HK-2 (cell line): ENCODE measurements at regions not wholly inside any gene's neighbourhood (a gene's known extent, or its start where the extent isn't known, plus 50 kb on each side); places are given as distances from the start of the nearest gene placed in this dataset.
"Not testable (repeated sequence)": the region's sequence is repeated elsewhere in the genome, so short reads cannot be mapped to it uniquely, and the experiment has no call there.

Source experiments
- DNase-seq: peaks from one replicate; pipeline ENCODE4 v3.0.0-alpha.2; 2018; ENCODE audit not compliant: unreplicated experiment

DNA sequence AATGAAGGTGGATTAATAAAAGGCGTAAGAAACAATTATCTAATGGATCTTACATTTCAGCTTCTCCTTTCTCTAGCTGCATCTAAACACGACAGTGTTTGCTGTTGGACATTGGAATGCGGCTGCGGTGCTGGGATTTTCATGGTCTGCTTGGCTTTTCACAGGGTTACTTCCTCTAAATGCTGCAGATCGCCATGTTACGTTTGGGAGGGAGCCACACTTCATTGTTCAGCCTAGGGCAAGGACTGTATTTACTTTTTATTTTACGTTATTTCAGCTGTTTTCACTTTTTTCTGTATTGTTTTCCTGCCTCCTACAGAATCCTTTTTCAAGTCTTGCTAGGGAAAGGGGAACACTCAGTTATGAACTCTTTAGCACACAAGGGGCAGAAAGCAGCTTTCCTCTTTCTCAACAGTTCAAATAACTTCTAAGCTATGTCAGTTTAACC, 97.9 kb upstream of the MTHFD1L start:
- DNase-seq, result no peak

DNA sequence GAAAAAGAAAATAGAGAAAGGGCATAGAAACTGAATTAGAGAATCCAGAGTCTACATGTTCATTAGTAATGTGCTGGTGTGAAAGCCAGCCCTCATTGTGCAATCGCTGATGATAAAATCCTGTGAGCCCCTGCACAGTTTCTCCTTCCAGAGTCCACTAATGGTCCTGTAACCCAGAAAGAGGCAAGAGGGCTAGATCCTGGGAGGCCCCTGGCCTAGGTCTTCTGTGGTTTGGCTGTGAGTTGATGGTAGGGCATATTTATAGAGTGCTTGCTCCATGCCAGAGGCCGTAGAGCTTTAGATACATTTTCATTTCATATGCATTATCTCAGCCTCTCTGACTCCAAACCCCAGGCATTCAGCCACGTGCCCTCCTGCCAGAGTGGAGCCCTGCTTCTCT, 94.9 kb upstream of the MTHFD1L start:
- no peak for DNase-seq

DNA sequence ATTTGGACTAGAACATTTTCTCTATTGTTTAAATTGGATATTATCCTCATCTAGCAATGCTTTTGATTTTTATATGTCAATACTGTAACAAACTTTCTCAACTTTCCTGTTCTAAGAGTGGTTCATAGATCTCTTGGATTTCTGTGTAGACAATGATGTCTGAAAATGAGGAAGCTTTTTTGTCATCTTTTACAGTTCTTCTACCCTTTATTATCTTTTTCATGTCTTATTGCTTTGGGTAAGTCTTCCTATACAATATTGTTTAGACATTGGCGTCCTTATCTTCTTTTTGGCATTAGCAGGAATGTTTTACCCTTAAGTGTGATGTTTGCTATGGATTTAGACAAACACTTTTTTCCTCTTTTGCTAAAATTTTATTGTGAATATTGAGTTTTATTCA, 91.5 kb upstream of the MTHFD1L start:
- no peak for DNase-seq

DNA sequence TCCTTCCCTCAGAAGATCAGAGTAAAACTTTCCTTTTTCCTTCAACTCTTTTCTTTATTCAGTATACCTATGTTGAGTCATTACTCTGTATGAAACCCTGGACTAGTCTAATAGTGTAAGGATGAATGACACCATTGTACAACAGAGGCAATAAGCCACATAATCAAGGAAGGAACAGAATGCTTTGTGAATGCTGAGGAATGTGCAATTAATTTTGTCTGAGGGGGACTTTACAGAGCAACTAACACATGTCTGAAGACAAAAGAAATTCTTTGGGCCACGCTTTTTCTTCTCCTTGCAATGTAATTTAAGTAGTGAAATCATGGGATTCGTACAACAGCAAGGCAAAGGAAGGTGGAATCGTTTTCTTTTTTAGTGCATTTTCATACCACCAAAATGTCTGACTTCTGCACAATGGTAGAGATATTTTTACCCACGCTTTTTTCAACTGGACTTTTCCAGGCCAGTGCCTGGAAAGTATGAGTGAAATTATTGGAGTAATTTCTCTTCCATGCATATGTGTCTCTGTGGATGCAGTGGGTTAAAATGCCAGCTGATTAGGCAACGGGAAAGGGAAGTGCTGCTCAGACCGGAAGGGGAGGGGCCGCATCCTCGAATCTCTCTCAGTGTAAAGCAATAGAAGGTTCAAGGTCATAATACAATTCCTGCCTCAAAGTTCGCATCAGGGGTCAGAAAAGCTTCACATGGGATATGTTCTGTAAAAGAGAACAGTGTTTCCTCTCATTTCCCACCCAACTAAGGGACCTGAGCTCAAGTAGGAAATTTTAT, 89.9 kb upstream of the MTHFD1L start:
- no peak for DNase-seq

DNA sequence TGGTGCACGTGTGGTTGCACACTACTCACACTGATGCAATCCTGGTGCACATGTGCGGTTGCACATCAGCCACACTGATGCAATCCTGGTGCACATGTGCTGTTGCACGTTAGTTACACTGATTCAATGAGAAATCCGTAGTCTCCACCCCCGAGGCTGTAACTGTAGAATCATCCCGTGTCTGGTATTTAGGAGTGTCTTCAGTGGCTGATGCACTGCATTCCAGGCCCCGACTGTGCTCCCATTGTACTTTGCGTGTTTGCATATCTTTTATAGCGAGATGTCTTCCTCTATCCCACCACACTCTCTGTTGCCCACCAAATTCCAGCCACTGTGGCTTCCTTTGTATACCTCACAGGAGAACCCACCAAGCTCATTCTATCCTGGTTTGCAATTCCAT, 87.8 kb upstream of the MTHFD1L start:
- DNase-seq, result no peak

DNA sequence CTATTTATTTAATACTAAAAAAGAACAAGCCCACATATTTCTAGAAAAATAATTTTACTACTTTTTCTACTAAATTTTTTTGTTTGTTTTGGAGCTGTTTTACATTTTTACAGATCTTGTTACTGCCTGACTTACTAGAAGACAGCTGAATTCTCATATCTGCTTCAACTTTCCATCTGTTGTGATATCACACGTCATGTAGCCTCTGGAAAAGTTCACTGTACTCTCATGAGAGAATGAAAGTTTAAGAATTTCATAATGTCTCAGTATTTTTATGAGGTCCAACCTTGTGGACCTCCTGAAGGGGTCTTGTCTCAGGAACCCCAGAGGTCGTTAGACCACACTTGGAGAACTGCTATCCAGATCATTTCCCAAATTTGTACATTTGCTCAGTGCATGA, 81.7 kb upstream of the MTHFD1L start:
- no peak for DNase-seq

DNA sequence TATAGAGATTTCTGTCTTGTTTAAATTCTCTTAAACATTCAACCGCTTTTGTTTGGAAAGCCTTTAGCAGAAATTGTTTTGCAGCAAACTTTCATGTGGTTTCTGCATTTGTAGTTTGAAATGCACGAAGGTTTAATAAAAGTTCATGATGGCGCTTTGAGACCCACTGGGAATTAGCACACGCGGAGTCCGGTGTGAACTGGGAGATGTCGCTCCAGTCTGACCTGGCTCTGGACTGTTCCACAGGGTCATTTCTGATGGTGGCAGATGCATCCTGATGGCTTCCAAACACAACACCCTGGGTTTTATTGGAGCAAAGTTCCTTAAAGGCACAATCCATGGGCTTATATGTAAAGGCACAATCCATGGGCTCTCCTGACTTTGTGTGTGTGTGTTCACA, 78.1 kb upstream of the MTHFD1L start:
- no peak for DNase-seq

DNA sequence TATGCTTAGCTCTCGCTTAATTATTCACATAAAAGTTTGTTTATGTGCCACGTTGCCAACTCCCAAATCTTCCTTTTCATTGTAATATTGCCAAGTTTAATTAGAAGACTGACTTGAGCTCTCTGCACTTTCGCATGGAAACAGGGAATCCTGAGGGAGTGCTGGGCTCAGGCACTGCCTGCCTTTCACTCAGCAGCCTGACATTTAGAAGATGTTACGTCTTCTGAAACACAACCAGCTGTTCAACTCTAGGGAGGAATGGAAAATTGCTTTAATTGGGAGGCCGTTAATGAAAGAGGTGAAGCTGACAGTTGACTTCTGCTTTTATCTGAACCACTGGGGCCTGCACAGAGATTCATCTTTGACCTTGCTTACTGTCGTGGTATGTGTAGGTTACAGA, 77.4 kb upstream of the MTHFD1L start:
- no peak for DNase-seq

DNA sequence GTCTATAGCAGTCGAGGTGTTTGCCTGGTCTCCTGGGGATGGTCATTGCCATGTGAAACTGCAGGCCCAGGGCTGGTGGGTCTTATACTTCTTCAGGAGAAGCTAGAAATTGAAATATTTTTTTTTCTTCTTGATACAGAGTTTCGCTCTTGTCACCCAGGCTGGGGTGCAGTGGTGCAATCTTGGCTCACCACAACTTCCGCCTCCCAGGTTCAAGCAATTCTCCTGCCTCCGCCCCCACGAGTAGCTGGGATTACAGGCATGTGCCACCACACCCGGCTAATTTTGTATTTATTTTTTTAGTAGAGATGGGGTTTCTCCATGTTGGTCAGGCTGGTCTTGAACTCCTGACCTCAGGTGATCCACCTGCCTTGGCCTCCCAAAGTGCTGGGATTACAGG, 75.6 kb upstream of the MTHFD1L start:
- not testable (repeated sequence) for DNase-seq

DNA sequence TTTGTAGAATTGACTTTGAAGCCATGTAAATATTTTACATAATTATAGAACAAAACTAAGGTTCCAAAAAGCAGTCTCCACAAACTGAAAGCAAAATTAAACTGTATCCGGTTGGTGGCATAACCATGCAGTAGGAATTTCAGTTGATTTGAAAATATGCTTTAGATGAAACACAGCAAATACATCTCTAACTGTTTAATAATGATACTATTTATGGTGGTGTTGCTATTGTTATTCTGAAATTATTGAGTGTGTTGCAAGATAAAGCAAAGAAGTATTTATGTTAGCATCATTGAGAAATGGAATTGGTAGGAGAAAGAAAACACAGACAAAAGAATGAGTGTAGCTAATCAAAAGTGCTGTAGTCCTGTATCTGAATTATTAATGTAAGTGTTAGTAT, 73.8 kb upstream of the MTHFD1L start:
- DNase-seq, result no peak

DNA sequence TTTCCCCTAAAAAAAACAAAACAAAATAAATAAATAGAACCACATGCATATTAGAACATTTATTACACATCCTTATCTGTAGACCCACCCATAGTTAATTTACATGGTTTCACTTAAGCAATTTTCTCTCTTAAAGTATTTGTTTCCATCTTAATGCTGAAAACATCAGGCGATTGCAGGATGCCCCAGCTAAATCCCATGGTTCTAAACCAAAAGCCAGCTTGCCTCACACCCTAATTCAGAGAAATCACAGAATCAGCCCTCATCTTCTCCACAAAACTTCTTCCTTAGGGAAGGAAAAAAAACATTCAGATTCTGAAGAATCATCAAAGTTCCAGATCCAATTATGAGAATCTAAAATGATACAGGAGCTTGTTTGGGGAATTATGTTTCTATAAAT, 67.6 kb upstream of the MTHFD1L start:
- DNase-seq, result no peak

DNA sequence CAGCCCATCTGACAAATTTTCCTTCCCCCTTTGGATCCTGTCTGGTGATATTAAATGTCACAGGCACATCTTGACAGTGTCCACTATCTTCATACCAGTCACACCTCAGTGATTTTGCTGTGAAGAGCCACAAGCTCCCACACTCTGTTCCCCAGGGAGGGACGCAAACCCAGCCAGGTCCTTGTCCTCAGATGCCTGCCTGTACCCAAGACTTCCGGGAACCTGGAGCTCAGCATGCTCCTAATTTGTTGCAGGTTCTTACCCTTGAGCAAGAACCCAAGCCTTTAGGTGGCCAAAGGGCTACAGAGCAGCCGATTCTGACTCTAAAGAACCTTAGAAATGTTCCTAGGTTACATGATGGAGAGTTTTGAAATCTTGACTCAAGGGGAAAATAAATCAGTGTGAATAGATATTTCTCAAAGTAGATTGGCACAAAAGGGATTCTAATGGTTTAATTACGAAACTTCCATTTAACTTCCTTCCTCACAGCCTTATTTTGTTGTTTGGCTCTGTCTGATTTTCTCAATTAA, 66.2 kb upstream of the MTHFD1L start:
- no peak for DNase-seq

DNA sequence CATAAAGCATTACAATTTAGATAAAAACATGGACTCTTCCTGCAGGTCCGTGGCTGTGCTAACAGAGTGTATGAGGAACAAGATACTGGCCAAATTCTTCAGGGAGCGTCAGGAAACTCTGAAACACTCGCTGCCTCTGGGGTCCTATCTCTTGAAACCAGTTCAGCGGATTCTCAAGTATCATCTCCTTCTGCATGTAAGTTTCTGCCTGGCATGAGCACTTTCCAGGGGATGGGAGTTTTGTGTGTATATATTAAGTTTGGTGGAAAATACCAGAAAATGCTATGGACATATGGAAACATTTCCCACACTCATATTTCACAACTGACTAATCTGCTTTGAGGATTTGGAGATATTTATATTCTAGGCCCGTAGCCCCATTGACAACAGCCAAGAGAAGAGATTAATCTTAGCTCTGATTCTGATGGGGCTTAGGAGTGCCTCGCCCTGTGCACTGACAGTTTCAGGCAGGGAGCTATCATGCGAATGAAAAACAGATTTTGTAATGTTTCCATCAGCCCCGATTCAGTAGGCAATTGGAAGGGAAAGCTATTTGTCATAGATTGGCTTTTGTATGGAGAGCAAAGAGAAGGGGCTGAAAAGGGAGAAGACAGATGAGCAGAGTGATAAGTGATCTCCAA, 64.7 kb upstream of the MTHFD1L start:
- DNase-seq, result no peak

DNA sequence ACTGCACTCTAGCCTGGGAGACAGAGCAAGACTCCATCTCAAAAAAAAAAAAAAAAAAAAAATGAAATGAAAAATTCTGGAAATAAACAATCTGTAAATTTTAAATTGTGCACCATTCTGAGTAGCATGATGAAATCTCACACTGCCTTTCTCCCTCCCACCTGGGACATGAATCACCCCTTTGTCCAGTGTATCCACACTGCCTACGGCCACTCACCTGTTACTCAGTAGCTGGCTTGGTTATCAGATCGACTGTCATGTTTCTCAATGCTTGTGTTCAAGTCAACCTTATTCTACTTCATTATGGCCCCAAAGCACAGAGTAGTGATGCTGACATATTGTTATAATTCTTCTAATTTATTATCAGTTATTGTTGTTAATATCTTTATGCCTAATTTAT, 58.7 kb upstream of the MTHFD1L start:
- DNase-seq, result no peak

DNA sequence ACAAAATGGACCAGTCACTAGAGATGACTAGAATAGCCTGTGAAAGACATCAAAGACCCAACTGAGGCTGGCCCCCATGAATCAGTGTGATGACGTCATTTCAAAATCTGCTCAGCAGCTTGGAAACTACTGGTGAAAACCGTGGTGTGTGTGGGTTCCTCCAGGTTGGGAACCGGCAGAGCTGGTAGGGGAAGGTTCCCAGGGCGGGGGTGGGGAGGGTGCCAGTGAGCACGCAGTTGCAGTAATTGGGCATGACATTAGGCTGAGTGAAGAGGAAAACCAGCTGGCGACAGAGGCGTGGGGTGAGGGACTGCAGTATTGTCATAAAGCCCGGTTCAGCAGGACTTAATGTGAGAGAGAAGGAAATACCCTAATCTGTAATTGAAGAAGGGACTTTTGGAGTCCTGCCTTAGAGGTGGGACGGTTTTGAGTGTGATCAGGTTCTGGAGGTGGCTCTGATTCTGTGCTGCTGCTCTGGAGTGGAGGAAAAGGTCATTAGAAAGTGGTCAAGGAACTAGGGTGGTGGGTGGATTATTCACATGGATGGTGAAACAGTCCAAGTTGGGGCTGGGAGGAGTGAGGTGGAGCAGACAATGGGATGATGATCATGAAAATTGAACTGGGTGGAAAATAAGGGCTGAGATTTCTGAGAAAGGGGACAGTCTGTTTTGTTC, 52.0 kb upstream of the MTHFD1L start:
- DNase-seq, result no peak

DNA sequence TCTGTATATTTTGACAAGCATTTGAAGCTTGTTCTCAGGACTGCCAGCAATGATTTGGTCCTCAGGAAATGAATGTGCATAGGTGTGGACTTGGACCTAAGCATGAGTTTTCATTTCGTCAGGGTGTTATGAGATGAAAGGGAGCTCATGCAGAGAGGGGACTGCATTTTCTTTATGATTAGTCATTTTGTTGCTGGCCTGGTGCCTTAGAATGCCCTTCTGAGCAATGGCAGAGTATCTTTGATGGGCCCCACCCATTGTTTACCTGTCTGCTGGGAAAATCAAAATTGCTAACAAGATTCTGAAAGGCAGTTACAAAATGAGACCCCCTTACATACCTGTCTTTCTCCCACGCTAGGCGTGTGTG, 51.5 kb upstream of the MTHFD1L start:
- no peak for DNase-seq
